GM23248 (cell line): ENCODE measurements at regions not wholly inside any gene's neighbourhood (a gene's known extent, or its start where the extent isn't known, plus 50 kb on each side); places are given as distances from the start of the nearest gene placed in this dataset.

Experiments used
- EZH2 ChIP-seq: fragments of 200-600 bp; sonication (generic); IDR thresholded peaks from 2 replicates; pipeline ENCODE4 v1.6.1; 2018; ENCODE audit warnings: antibody characterized with exemption, mild to moderate bottlenecking; ENCODE audit not compliant: insufficient read depth, poor library complexity, severe bottlenecking
- EZH2phosphoT487 ChIP-seq: fragments of 200-600 bp; sonication (generic); IDR thresholded peaks from 2 replicates; pipeline ENCODE4 v1.6.1; 2018; ENCODE audit warnings: antibody characterized with exemption, moderate library complexity, mild to moderate bottlenecking, low read depth; ENCODE audit not compliant: insufficient read depth

GRCh38 chr7:19522486-19522885 is 186.4 kb downstream of the POLR1F start:
- TF ChIP-seq EZH2 (no peak), EZH2phosphoT487 (no peak)
